ENCODE measurements at regions not wholly inside any gene's neighbourhood (a gene's known extent, or its start where the extent isn't known, plus 50 kb on each side); places are given as distances from the start of the nearest gene placed in this dataset.

DNA sequence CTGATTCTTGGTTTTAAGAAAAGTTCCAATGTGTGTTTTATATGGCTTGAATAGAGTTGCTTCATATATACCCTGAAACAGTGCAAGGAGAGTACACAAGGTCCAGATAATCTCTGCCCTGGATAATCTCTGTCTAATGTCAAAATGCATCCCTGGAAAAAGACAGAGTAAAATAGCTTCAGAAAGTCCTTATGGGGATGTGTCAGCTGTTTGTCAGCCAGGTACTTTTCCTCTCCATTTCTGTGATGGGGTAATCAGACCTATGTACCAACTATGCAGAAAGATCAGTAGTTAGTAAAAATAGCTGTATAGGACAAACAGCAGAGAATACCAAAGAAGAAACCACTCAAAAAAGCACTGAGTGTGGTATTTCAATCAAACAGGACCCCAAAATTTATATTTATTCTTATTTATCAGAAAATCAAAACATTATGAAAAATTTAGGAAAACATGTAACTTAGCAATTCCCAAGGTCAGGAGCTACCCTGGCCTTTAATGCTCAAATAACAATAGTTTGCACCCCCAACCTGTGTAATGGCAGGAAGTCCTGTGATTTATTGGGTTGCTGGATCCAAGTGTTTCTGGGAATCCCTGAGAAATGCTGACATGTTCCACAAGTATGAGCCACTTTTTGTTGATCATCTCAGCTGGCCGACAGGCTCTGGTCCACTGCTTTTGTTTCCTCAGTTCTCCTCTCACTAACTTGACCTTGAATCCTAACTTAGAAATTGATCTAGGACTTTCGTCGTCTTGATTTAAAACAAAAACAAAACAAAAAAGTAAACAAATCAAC is 69.6 kb downstream of the MDH1 start:
- DNase-seq (ENCODE audit: low spot score): no peak

DNA sequence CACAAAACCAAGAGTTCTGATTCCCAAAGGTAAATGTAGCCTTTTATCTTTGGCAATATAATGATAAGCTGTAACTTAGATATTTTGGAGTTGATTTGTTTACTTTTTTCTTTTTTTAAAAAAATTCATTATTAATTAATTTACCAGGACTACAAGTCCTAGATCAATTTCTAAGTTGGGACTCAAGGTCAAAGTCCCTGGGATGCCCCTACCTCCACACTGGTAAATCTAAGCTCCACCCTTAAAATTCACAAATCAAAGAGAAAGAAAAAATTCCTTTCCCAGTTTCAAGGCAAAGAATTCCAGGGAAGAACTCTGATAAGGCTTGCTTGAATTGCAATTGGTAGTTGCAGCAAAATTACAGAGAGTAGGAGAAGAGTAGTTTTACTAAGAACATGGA is 71.3 kb downstream of the MDH1 start:
- DNase-seq (ENCODE audit: low spot score): no peak

DNA sequence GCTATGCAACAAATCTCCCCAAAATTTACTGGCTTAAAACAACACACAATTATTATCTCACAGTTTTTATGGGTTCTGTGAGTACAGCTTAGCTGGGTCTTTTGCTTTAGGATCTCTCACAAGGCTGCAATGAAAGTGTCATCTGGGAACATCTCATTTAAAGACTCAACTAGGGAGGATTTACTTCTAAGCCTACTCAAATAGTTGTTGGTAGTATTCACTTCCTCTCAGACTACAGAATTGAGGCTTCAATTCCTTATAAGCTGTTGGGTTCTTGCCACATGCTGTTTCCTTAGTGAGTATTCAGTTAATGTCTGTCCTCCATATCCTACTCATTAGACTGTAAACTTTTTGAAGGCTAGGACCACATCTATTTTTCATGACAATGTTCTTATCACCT is 72.3 kb downstream of the MDH1 start:
- peak; percentile 86 for DNase-seq (ENCODE audit: low spot score)

DNA sequence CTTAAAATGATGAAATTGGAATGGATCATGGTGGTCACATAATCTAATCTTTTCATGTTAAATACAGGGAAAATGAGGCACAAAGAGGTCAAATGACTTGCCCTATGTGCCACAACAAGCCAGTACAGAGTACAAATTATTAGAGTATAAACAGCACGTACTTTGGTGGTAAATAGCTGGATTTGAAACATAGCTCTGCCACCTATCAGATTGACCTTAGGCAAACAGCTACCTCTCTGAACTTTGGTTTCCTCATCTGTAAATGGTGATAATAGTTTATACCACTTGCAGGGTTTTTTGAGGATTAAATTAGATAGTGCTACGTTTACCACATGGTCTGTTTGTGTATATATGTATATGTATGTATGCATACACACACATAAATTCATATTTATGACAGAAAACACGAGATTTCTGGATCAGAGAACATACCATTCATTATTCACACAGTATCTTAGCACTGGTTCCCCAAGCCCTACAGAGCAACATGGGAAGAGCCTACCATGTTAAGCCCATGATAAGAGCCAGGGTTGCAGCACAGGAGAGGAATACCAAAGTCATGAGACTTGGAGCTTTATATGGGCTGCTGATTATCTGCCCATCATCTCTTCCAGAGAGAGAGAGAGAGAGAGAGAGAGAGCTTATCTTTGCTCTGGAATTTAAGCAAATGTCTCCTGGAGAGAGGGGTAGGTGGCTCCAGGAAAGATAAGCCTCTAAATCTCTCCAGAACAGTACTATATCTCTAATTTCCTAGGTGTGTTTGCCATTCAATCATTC is 73.5 kb downstream of the MDH1 start:
- DNase-seq (ENCODE audit: low spot score): no peak

DNA sequence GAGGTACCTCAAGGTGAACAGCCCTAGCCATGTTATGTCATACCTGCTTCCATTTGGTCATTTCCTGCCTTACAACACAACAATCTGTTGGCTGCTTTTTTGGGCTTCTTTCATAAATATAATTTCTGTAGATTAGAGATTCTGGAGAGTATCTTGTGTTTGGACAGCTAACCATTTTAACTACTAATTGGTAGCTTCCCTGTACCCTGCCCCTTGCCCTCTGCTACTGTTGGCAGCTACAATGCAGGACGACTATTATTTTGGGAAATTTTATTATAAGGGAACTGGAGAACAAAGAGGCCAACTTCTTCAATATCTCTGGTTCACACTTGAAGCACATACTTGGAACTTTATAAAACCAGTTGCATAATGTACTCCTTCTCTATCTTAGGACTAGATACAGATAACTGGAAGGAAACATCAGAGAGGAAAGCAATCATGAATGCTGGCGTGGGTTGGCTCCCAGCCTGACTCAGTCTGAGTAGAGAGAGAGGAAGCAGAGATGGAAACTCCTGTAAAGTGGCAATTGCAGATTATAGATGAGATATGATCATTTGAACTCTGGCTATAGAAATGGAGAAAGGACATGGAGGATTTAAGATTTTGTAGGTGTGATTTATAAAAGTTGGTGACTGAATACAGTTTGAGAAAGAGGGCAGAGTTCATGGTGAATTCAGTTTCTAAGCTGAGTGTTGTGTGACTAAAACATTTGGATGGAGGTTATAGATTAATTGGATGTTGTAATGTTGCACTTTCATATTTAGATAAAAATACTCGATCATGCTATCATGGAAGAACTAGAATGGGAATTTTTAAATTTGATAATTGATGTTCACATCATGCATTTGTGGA is 74.5 kb downstream of the MDH1 start:
- peak; percentile 51 for DNase-seq (ENCODE audit: low spot score)

DNA sequence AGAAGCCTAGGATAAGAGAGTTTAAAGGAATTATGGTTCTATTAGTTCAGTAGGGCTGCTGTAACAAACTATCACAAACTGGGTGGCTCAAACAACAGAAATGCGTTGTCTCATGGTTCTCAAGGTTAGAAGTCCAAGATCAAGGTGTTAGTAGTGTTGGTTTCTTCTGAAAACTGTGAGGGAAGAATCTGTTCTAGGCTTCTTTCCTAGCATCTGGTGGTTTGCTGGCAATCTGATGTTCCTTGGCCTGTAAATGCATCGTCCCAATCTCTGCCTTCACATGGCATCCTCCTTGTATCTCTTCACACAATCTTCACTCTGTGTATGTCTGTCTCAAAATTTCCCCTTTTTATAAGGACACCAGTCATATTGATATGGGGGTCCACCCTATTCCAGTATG is 76.3 kb downstream of the MDH1 start:
- no peak for DNase-seq (ENCODE audit: low spot score)

DNA sequence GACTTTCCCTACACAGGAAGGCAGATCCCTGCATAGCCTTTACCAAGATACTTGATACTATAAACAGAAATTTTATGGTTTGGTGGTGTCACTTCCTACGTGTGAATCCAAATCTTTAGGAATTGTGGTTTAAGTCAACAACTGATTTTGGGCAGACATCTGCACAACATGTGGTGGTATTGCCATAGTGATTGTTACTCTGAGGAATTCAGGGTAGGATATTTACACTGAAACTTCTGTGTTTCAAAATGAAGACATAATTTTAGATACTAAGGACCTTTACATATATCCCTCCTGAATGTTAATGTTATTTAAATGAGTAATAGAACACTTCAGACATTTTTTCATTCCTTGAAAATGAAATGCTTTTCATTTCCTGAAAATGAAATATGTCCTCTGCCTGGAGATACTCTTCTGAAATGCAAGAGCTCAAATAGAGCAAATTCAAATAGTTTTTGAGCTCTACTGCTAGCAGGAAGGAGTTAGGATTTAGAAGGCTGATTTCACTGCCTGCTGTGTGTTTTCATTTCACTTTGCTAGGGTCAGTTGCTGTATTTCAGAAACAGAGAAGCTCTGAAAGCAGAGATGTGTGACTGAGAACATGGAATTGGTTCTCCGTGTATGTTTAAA is 77.2 kb downstream of the MDH1 start:
- DNase-seq (ENCODE audit: low spot score): peak; percentile 39

DNA sequence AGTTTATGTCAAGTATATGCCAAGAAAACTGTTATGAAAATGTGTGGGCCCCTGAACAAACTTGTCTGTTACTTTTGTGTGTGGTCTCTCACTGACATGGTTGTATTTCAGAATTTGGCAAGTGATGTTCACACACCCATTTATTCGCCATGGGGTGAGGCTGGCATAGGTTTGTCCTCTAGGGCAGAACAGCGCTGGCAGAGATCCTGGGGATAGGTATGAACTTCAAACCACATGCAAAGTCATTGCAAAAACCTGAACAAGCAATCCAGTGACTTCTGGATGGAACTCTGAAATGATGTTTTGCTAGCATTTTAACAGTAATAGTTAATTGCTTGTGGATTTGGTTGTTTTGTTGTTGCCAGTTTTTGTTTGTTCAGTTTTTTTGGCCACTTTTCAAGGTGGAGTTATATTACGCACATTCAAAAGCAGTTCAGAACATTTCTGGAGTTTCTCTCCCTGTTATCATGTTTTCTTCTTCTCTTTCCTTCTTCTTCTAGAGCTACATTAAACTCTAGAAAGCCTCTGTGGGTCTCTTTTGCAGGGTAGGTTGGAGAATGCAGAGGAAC is 78.5 kb downstream of the MDH1 start:
- no peak for DNase-seq (ENCODE audit: low spot score)

DNA sequence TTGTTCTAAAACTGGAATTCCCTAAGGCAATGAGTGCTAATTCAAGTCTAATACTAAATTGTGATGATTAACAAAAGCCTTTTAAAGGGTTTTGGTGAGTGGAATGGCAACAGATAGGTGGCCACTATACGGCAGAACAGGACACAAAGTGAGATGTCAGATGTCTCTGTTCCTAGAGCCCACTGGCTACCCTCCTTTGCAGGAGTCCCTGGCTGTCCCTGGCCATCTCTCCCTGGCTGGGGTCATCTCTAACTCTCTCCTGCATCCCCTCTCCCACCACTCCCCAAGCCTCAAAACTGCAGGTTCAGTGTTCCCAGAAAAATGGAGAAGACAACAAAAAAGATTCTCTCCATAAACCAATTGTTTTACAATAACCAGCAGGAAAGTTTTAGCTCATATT is 79.2 kb downstream of the MDH1 start:
- no peak for DNase-seq (ENCODE audit: low spot score)

DNA sequence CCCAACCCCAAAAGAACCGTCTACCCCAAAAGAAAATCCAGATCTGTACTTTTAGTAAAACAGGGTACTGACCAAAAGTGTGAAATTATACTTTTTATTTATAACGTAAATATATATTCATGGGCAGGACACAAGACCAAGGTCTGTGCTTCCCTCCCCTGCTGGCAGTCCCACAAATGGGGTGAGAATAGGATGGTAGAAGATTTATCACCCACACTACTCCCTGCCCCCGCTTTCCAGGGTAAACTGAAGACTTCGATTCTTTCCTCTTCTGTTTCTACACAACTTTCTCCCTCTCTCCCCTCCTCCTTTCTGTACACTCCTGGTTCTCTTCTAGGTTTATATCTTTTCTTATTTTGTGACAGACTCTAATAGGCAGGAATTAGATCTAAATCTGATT is 79.7 kb downstream of the MDH1 start:
- DNase-seq (ENCODE audit: low spot score): no peak

DNA sequence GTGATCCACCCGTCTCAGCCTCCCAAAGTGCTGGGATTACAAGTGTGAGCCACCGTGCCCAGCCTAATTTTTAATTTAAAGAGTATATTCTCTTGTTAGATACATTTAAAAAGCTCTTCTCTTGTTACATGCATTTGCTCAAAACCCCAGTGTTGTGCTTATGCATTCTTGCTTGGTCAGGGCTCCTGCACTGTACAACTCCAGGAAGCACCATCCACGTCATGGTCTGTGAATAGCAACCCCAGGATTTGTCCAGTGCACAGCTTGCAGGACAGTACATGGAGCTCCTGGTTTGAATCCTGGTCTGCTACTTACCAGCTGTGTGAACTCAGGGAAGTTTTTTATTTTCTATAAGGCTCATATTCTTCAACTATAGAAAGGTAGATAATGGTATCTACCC is 80.8 kb downstream of the MDH1 start:
- no peak for DNase-seq (ENCODE audit: low spot score)

DNA sequence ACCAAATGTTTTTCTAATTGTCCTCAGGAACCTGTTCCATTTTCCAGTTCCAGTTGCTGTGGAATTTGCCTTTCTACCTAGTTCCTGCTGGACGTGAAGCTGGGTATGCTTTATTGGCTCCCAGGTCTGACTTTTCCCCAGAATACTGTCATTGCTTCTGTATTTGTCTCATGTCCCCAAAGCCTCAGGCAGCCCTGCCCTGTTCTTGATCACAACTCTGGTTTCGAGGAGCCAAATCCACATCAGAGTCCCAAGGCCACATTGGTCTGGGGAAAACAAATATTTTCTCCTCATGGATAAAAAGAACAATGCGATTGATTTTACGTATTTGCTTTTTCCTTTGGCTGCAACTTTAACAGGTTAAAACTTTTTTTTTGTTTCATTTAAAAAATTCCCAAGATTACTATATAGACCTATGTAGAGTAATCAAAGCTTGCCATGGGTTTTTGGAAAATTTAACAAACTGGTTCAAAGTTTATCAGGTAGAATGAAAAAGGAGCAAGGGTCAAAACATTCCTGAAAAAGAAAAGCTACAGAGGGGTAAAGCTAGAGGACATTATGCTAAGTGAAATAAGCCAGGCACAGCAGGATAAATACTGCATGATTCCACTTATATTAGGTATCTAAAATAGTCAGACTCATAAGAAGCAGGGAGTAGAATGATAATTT is 85.2 kb downstream of the MDH1 start:
- DNase-seq (ENCODE audit: low spot score): no peak

DNA sequence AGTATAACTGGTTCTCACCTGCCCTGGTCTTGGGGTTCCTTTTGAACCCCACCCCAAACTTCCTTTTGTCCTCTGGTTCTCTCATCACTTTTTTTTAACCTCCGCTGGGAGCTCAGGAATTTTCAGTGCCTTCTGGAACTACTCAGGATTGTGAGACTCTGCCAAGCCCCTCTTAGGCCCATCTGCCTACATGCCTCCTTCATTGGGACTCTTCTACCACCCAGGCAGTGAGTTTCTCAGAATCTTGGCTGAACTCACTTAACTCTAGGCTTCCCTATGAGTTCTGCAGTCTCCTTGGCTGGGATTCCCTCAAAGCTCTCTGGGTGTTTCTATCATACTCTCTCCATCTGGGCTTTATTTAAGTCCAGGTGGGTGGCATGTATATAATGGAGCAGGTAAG is 86.3 kb downstream of the MDH1 start:
- DNase-seq (ENCODE audit: low spot score): no peak

DNA sequence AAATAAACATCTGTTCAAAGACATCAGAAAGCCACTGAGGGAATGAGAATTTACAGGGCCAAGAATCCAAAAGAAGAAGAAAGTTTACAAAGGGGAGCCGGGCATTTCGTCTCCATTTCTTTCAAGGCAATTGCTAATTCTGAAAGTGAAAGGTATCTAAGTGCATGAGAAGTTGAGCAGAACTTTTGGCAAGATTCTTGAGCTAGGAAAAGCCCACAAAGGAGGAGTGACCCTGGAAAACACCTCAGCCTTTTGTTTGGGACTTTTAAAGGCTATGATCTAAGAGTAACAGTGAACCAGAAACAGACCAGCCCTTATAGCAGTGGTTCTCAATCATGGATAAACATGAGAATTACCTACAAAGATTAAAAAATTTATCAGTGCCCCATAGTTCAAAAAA is 87.4 kb downstream of the MDH1 start:
- DNase-seq (ENCODE audit: low spot score): no peak

DNA sequence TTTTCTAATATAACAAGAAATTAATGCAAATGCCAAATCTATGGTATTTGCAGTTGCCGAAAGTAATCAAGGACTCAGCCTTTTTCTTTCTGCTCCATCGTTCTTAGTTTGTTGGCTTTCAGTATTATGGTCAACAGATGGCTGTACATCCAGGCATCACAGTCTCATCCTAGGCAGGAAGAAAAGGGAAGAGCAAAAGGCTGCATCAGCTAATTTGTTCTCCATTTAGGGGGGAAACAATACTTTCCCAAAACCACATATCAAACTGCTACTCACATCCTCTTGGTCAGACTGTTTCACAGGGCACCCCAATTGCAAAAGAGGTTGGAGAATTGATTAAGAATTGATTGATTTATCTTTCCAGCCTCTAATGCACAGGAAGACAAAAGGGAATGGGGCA is 89.3 kb downstream of the MDH1 start:
- no peak for DNase-seq (ENCODE audit: low spot score)

DNA sequence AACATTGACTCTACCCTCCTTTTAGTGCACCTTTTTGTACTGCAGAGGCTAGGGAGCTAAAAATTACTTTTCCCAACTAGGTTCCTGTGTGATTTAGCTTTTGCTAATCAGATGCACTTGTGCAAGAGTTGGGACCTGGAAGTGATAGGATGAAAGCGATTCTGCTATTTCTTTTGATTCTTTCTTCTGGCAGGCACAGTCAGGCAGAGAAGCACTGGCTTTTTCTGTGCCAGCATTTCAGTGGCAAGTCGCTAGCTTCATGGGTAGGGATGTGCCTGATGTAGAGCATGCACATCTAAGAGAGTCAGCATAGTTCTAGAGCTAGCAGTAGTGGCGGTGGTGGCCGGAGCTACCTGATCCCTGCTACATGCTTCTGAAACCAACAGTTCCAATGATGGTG is 89.8 kb downstream of the MDH1 start:
- no peak for DNase-seq (ENCODE audit: low spot score)

DNA sequence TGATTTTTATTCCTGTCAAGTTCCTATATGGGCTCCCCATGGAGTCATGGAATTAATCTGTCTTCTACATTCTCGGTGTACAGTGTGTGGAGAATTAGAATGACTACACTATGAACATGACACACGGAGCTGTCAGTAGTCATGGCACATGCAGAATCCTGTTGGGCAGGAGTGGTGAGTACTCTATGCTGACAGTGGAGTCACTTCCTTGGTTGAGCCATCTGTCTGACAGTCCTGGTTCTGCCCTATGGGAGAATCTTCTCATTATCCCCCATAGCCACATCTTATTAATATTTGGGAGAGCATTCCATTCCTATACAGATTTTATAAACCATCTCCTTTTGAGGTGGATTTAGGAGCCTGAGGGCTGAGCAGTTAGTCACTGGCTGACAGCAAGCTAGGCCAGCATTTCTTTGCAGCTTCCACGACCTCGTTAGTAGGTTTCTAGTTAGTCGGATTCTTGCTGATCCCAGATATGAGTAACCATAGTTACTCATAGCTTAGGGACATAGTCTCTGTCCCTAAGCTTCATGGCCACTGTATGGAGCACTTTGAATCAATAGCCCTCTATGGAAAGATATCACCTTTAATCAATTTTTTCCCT is 90.6 kb downstream of the MDH1 start:
- DNase-seq (ENCODE audit: low spot score): no peak

DNA sequence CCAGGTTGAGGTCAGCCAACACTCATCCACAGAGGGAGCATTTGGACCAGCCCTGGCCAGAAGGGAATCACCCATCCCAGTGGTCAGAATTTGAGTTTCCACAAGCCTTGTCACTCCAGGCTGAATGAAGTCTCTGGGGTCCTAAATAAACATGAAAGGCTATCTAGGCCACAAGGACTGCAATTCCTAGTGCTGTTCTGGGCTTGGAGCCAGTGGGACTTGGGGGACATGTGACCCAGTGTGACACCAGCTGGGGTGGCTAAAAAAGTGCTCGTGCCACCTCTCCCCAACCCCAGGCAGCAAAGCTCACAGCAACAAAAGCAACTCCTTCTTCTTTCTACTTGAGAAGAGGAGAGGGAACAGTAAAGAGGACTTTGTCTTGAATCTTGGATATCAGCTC is 91.7 kb downstream of the MDH1 start:
- no peak for DNase-seq (ENCODE audit: low spot score)

DNA sequence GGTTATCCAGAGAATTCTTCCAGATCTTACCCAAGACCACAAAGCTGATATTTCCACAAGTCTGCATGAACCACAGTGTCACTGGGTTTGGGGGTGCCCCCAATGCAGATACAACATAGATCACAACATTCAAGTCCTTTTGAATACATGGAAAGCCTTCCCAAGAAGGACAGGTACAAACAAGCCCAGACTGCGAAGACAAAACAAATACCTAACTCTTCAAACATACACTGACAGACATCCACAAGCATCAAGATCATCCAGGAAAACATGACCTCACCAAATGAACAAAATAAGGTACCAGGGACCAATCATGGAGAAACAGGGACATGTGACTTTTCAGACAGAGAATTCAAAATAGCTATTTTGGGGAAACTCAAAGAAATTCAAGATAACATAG is 93.1 kb downstream of the MDH1 start:
- no peak for DNase-seq (ENCODE audit: low spot score)

DNA sequence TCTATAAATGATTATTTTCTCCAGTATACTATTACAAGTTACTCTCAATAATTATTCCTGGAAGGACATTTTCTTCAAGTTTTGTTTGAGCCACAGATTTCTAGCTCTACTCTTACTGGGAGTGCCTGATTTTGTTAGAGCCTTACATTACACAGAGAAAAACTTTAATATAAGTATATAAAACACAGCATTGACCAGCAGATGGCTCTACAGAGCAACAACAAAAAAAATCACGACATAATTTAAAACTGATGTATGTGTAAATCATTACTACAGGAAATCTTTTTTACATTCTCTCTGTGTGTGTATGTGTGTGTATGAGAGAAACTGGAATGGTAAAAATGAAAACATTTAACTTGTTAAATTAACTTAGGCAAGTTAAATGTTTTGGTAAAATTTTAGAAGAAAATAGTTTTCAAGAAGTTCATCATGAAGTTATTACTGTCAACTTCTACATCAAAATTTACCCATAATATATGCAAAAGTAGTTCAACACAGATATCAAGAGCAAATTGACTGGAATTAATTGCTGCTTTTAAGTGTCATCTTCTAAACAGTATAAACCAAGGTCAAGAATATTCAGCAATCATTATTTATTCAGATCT is 103.3 kb downstream of the MDH1 start:
- peak; percentile 61 for DNase-seq (ENCODE audit: low spot score)
